Stimulated activated CD4-positive, alpha-beta T cell treated with anti-CD3 and anti-CD28 coated beads, TNF-alpha, amount 100 ng/mL, for 4 hours (primary cell): ENCODE measurements at regions not wholly inside any gene's neighbourhood (a gene's known extent, or its start where the extent isn't known, plus 50 kb on each side); places are given as distances from the start of the nearest gene placed in this dataset.

Experiments
- DNase-seq, 3 experiments: peaks; one replicate each; pipeline ENCODE4 v3.0.0-alpha.2; 2020; ENCODE audit warnings: low read depth in 3 of 3

DNA sequence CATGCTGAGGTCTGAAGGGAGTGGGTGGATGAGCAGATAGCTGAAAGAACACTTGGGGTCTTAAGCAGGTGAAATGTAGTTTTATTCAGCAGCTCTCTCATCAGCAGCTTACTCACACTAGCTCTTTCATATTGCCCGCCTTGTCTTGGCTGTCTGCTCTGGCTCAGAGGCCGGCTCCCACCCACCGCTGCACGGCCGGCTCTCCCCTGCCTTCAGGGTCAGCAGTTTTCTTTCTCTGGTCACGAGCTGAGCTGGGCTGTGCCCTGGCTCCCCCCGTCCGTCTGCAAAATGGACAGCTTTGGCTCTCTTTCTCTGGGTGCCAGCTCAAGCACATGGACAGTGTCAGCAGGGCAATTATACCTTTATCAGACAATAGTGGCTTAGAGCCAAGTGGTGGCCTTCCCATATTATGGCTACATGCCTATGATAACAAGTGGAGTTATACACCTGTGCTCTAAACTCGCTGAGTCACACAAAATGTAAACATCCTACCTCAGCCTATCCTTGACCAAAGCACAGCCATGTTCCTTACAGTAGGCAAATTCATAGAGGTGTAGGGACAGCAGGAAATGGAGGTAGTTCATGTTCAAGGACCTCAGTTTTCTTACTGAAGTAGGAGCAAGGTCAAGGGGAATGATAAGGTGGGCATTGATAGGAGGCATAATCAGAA is 224.8 kb downstream of the SOCS6 start:
- no peak for DNase-seq

DNA sequence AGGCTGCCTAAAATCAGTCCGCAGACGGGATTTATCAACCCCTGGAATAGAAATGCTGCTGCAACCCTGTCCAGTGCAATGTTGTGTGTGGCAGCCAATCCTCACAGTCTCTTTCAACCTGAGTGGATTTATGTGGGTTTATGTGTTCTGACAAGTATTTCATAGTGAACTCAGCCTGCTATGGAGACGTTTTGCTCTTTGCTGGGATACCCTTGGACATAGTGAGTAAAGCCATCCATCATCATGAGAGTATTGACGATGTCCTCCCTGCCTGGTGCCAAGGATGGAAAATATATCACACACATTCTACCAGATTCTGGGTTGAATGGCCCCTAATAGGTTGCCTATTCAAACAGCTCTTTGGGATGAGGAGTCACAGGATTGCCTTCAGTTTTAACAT is 219.1 kb downstream of the SOCS6 start:
- no peak for DNase-seq

DNA sequence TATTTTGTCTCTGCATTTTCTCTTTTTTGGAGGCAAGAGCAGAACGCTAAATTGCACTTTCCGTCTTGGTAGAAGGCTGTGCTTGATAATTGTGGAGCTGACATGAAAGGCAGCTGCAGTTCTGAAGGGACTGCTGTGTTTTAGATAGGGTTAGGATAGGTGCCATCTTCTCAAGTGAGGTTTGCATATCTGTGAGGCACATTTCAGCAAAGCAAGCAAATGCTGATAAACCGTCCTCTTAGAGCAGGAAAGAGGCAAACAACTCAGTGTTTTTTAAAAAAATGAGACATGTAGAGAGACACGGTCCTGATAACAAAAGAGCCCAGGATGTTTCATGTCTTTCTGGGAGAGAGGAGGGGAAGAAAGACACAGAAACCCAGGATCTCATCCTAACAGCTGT is 217.7 kb downstream of the SOCS6 start:
- no peak for DNase-seq

DNA sequence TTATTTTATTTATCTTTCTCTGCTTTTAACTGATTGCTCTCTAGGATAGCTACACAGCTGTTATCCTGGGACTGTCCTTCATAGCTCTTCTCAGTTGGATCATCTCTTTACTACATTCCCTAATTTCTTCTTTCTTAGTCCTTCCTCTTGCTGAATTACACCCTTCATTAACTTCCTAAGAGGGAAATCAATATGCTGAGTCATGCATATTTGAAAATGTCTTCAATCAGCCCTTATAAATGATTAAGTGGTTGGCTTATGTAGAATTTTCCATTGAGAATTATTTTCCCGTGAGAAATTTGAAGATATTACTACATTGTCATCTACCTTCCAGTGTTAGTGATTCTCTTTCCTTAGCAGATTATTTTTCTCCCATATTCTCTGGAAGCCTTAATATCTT is 214.2 kb downstream of the SOCS6 start:
- no peak for DNase-seq

DNA sequence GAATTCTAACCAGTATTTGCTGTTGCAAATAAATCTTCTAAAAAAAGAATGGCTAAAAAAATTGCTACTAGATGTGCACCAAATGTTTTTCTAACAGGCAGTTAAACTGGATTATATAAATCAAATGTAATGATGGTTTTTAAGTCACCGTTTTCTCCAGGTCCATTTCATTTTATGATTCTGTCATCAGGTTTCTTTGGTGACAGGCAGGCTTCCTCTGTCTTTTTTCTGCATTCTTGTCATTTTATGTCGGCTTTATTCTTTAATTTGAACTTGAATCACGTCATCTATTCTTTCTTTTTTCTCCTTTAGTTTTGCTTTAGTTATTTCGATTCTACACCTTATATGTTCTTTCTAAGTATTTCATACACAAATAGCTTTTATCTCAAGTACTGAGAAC is 212.5 kb downstream of the SOCS6 start:
- no peak for DNase-seq

DNA sequence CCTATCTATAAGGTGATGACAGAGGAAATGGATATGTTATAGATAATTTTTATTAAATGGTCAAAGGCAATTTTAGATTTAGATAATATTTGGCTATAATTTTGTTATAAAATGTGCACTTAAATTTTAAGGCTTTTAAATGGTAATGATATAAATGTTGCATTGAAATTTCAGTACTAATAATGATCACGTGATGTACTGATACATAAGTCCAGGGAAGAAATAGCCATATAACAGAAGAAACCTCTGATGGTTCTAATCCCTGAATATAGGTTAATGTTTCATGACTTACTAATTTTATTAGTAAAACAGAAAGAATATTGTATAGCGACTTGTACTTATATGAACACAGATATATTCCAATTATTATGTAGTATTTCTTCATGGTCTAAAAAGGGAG is 211.9 kb downstream of the SOCS6 start:
- no peak for DNase-seq

DNA sequence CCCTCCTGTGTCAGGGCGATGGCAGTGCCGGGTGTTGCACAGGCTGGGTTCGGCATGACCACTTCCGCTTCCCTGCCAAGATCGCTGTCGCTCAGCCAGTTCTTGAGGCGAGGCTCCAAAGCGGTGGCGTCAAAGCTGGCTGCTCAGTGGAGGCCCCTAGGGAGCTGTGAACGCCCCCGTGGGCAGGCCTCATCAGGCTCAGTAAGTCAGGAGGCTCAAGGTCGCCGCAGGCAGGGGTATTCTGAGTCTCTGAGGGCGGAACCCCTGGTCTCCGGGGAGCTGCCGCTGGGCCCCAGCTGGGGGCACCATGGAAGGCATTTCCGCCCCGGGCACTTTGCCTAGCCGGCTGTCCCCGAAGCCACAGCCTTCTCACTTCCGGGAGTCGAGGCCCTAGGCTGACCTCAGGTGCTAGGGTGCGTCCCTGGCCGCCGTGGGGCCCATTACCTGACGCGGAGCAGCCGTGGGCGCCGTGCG is 210.4 kb downstream of the SOCS6 start:
- DNase-seq = no peak

DNA sequence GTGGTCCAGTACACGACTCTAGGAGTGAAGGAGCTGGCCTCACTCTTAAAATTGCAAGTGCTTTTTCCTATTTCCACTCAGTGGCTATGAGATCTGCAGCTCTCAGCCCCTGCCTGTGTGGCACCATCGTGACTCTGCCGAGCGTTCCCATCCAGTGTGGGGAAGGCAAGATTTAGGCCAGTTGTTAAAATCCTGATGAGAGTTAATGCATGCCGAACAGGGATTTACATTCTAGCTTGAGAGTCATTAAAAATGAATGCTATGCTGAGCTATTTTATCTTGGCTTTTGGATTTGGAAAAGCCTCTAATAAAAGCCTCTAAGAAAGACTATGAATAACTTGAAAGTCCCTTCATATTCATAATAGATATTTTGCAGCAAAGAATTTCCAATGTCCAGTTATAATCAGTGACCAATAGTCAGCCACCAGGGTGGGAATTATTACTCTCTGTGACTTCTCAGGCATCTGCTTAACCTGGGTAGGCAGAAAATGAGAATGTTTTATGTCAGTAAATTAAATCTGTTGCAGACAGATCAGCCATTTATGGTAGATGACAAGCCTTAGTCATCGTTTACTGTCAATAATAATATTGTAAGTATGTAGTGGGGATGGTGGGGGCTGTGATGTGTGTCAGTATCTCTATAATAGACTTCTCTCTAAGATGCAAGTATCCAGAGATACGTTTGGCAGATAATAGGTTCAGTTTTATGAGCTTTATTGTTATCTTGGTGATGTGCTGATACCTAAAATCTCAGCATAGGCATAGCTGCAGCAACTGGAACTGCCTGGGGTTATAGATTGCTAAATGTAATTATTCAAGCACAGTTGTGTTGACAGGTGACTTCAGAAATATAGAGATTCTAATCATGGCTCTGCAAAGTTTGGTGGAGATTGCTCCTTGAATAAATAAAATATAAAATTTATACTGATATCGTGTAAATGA is 207.8 kb downstream of the SOCS6 start:
- no peak for DNase-seq

DNA sequence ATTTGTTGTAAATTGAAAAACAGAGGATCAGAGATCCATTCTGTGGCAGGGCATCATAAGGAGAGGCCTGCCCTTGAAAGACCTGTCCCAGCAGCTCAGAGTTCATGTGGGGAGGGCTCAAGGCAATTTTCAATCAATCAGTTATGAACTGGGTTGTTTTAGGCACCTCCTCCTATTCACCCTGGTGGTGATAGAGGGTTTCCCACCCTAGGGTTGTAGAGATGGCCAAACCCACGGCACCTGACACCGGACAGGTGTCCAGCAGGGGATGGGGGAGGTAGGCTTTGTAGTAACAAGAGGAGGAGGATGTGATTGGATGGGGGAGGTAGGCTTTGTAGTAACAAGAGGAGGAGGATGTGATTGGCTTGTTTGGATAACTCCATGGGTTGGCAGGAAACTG is 205.7 kb downstream of the SOCS6 start:
- no peak for DNase-seq

DNA sequence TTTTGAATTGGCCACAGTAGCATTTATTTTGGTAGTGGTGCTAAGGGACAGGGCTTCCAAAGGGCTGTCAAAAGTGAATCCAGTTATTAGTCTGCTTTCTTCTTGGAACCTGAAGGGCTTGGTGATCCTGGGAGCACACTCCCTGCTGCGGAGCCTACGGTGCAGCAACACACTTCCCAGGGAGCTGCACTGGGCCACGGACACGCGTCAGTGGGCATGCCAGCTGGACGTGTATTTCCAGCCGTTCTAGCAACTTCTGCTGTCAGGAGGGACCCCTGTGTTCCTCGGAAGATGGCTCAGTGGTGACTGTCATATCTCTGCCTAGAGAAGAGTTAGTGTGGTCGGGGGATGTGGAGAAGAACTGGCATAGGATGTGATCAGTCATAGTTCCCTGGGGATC is 204.6 kb downstream of the SOCS6 start:
- no peak for DNase-seq

DNA sequence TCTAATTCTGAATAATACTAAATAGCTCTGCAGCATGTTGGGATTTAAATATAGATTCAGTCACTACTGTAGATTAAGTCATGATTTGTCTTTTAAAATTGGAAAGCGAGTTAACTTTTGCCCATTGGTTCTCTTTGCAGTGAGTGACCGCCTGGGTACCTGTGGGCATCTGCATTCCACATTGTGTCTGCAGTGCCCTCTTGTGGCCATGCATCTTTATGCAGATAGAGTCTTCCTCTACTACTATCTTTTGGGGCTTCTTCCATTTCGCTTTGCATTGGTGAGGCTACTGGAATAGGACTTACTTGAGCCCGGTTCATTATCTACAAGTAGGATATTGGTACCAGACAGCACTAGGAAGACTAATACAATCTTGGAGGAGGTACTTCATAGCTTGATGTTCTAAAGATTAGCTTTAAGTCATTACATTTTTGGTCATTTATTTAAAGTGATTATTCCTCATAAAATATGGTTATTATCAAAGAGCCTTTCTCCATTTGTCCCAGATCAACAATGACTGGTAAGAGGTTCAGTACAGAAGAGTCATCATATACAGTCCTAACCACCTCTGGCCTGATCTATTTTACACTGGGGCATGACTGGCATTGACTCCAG is 203.0 kb downstream of the SOCS6 start:
- peak in 1 of 3 experiments; percentile 8 for DNase-seq

DNA sequence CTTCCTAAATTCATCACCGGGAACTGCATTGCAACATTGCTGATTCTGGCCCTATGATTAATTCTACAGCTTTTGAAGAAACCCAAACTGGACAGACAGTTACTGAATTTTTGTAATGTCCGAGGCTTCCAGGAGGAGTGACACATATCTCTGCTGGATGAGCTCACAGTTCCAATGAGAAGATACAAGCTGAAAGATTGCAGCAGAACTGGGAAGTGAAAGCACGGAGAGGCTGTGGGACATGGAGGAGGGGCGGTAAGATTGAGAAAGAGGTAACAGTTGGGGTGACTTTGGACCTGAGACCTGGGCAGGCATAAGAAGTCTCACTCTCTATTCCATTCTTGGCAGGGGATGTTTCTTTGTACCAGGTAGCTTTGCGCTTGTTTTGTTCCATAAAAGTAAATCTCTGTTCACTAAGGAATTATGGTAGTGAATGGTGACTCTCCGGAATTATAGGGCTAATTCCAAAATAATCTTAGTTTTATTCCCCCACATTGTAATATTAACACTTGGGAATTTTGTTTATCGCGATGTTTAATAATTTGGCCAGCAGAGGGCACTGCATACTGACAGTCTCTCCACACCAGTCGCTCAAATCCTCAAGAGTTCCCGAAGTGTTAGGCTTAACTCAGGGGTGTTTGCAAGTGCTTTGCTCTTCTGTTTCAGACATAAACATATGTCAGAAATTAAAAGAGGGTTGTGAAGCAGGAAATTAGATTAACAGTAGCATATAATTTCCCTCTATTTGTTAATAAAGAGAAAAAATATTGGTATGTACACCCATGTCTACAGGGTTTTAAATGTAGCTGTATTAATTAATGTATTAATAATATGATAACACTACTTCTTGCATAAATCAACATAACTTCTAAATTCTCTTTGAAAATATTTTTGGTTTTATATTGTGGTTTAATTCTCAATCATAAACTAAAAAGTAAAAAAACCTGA is 201.4 kb downstream of the SOCS6 start:
- peak in 1 of 3 experiments; percentile 4 for DNase-seq

DNA sequence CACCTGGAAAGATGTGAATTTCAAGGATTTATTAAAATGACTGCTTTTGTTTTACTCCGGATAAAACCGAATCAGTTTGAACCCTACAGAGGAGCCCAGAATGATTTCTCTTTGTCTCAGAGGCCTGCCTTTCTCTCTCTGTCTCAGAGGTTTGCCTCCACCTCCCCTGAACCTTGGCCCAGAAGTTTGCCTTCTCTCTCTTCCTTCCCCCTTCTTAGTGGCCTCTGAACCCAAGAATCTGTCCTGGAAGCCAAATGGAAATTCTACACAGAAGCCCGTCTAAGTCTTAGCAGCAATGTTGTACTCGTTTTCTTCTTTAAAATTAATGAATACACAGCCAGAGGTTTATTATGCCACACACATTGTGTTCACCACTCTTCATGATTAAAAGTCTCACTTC is 200.7 kb downstream of the SOCS6 start:
- DNase-seq = no peak

DNA sequence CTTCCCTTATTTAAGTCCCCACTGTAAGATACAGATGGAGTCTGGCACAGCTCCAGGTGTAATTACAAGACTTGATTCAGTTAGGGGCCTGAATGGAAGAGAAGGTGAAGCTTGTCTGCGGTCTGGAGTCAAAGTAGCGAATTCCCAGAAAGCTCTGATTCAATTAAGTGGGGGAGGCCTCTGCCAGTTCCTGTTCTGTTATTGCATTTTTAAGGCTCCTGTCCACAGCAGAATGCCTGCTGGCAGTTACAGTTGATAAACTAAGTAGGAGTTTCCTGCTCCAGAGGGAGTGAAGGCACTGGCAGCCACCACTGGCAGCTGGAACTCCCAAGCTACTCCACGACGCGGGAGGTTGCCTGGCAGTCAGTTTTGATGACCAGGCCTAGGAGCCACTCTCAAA is 181.1 kb downstream of the SOCS6 start:
- DNase-seq = no peak

DNA sequence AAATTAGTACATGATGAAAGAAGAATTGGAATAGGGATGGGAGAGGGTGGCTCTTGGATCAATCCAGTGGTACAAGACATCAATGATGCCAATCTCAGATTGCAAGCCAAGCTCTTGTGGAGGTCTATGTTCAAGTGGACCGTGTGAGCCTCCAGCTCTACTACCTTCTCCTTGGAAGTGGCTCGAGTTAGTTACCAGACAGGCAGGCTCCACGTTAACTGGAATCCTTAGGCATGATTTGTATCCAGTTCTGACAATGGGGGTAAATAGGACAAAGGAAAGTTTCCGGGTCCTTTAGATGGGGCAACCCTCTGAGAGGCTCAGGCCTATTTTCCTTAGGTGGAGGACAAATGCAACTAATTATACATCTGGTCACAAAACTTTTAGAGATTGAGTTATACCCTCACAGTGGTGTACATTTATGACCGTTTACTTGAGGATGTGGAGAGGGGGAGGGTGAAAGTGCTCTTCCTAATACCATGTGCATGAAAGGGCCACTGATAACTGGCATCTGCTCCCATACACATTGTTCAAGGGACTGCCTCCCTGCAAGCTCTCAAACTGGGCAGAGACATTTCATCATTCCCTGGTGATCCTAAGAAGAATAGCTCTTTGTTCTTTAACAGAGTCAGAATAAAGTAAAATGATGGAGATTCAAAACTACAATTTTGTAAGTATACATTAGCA is 180.2 kb downstream of the SOCS6 start:
- DNase-seq = no peak

DNA sequence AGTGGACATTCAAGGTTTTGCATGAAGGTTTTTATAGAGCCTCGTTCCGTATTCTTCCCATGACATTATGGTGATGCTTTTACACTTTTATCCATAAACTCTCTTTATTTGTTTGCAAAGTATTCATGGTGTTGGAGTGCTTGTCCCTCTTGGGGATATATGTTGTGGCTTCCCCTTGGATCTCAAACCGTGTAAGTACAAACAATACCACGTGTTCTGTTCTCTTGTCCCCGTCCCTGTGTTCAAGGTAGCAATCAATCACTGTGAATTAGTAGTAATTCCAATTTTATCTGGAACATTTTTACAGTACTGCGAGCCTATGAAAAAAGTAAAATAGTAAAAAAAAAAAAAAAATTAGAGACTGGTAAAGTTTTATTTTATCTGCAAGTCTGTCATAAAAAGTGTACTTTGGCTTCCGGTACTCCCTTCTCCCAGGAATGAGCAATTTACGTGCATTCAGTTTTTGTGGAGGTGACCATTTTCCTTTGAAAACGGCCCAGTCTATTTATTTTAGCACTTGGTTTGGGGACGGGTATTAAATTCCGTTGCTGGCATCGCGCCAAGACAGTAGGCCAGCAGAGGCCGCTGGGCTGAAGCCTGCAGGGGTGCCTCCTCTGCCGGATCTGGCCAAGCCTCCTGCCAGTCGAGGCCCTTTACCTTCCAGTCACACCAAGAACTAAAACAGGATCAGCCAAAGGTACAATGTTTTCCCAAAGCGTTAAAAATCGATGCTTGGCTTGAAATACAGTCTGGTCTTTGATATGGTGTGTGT is 175.7 kb downstream of the SOCS6 start:
- DNase-seq = peak in 1 of 3 experiments; percentile 7

DNA sequence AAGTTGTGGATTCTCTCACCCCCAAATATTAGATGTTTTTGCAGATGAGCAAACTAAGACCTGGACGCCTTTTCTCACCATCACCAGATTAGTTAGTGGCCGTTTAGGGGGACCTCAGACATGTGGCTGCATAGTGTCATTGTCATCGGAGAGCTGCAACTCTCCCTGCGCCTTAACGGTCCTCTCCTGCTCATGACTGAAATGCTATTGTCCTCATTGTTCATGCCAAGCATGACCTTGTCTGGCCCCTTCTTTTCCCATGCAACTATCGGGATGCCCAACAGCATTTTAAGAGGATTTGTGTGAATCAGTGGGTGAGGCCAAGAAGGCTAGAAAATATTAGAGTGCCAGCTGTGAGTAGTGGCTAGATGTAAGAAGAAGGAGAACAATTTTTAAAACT is 174.2 kb downstream of the SOCS6 start:
- no peak for DNase-seq

DNA sequence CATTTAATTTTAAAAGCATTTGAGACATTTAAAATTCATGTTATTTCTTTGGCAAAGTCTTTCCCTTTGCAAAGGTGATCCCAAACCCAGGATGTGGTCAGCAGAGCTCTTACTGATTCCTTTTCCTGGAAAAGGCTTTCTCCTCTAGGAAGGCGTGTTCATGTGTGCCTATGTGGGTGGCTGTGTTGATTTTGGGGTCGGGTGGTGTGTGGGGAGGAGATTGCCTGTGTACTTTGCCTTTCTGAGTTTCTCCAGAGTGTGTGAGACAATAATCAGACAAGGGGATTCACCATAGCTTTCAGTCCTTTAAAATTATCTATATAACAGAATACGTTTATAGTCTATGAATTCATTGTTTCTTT is 173.2 kb downstream of the SOCS6 start:
- DNase-seq = no peak

DNA sequence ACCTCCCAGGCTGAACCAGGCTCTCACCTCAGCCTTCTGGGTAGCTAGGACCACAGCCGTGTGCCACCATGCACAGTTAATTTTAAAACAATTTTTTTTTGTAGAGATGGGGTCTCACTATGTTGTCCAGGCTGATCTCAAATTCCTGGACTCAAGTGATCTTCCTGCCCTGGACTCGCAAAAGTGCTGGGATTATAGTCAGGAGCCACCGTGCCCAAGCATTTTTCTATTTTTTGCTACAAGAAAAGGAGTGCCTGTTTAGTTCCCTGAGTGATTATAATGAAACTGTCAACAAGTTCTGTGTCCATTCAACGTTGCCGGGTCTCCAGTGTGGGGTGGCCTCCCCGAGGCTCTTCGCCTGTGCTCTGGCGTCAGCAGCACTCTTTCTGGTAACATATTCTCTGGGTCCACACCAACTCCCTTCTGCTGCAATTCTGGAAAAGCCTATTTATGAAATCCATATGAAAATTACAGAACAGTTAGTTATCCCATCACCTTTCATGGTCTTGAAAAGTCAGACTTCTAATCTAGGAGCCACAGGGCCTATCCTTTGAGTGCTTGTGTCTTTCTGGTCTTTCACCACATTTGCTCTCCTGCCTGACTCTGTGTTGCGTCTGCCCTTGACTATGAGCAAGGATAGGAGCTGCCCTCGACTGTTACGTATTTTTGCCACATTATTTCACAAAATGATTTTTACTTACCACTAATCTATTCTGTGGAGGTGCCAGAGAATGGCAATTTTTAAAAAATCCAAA is 172.7 kb downstream of the SOCS6 start:
- no peak for DNase-seq
